T-helper 1 cell (primary cell): ENCODE measurements at regions not wholly inside any gene's neighbourhood (a gene's known extent, or its start where the extent isn't known, plus 50 kb on each side); places are given as distances from the start of the nearest gene placed in this dataset.

ENCODE experiments used
- DNase-seq, 5 donors: peaks; one replicate each; pipeline ENCODE4 v3.0.0-alpha.2; 2012 to 2020

GRCh38 chr13:22243469-22244163, 572.7 kb downstream of the FGF9 start:
- DNase-seq, result no peak

- DNase-seq, result no peak
Measured at GRCh38 chr13:22252281-22252830, 581.5 kb downstream of the FGF9 start.

GRCh38 chr13:22253107-22253506, 582.2 kb downstream of the FGF9 start:
- no peak for DNase-seq

- no peak for DNase-seq
Measured at GRCh38 chr13:22256111-22256639, 585.3 kb downstream of the FGF9 start.

GRCh38 chr13:22262001-22262885, 591.4 kb downstream of the FGF9 start:
- DNase-seq, result no peak

GRCh38 chr13:22263185-22263584, 592.3 kb downstream of the FGF9 start:
- no peak for DNase-seq

- no peak for DNase-seq
Measured at GRCh38 chr13:22265563-22265962, 594.7 kb downstream of the FGF9 start.

- DNase-seq, result no peak
Measured at GRCh38 chr13:22270881-22271280, 600.0 kb downstream of the FGF9 start.

- DNase-seq, result no peak
Measured at GRCh38 chr13:22271903-22272302, 601.0 kb downstream of the FGF9 start.

- no peak for DNase-seq
Measured at GRCh38 chr13:22275393-22275792, 604.5 kb downstream of the FGF9 start.

GRCh38 chr13:22276616-22277015, 605.7 kb downstream of the FGF9 start:
- no peak for DNase-seq

GRCh38 chr13:22278336-22278929, 607.6 kb downstream of the FGF9 start:
- DNase-seq, result peak; percentile 17 to 60 (median 46)

- DNase-seq, result no peak
Measured at GRCh38 chr13:22285867-22286266, 615.0 kb downstream of the FGF9 start.

GRCh38 chr13:22286338-22286737, 615.5 kb downstream of the FGF9 start:
- DNase-seq, result no peak

GRCh38 chr13:22287343-22287920, 616.6 kb downstream of the FGF9 start:
- no peak for DNase-seq

- no peak for DNase-seq
Measured at GRCh38 chr13:22288496-22288895, 617.6 kb downstream of the FGF9 start.

- DNase-seq, result no peak
Measured at GRCh38 chr13:22289711-22290110, 618.8 kb downstream of the FGF9 start.

GRCh38 chr13:22298530-22298929, 627.7 kb downstream of the FGF9 start:
- no peak for DNase-seq

- no peak for DNase-seq
Measured at GRCh38 chr13:22311734-22312404, 641.0 kb downstream of the FGF9 start.

GRCh38 chr13:22312405-22312803, 641.5 kb downstream of the FGF9 start:
- no peak for DNase-seq

- DNase-seq, result no peak
Measured at GRCh38 chr13:22316494-22317025, 645.7 kb downstream of the FGF9 start.

GRCh38 chr13:22320991-22321390, 650.1 kb downstream of the FGF9 start:
- DNase-seq, result no peak
